GM23338 (cell line): ENCODE measurements at regions not wholly inside any gene's neighbourhood (a gene's known extent, or its start where the extent isn't known, plus 50 kb on each side); places are given as distances from the start of the nearest gene placed in this dataset.
"Not testable (repeated sequence)": the region's sequence is repeated elsewhere in the genome, so short reads cannot be mapped to it uniquely, and the experiment has no call there.

Experiments used
- ATAC-seq: fragments of 200-7000 bp; cut with Tn5 transposase; 3 replicates; pipeline ENCODE4 v1.9.1; 2020
- DNase-seq: peaks from one replicate; pipeline ENCODE4 v3.0.0-alpha.2; 2015; ENCODE audit warnings: low spot score
- H2AFZ ChIP-seq: fragments of 200-600 bp; sonication (generic); 2 replicates; pipeline ENCODE4 v1.8.0; 2016; ENCODE audit warnings: antibody characterized with exemption, mild to moderate bottlenecking, moderate library complexity
- H3F3A ChIP-seq: fragments of 200-600 bp; sonication (generic); replicated peaks from 2 replicates; pipeline ENCODE4 v1.8.0; 2017; ENCODE audit warnings: antibody characterized with exemption, mixed run types, low read depth
- H3K27ac ChIP-seq: fragments of 200-600 bp; sonication (generic); 2 replicates; pipeline ENCODE4 v1.6.1; 2016; ENCODE audit warnings: low read depth
- H3K27me3 ChIP-seq: fragments of 200-600 bp; sonication (generic); 2 replicates; pipeline ENCODE4 v1.8.0; 2016; ENCODE audit warnings: mild to moderate bottlenecking, mixed run types, moderate library complexity; ENCODE audit not compliant: insufficient read depth
- H3K36me3 ChIP-seq: fragments of 200-600 bp; sonication (generic); 2 replicates; pipeline ENCODE4 v1.8.0; 2016; ENCODE audit warnings: mild to moderate bottlenecking; ENCODE audit not compliant: insufficient read depth
- H3K4me1 ChIP-seq: fragments of 200-600 bp; sonication (generic); 2 replicates; pipeline ENCODE4 v1.8.0; 2016; ENCODE audit warnings: mild to moderate bottlenecking, moderate library complexity; ENCODE audit not compliant: insufficient read depth
- H3K4me2 ChIP-seq: fragments of 200-600 bp; sonication (generic); 2 replicates; pipeline ENCODE4 v1.7.1; 2017; ENCODE audit warnings: mixed run types
- H3K4me3 ChIP-seq: fragments of 200-600 bp; sonication (generic); 2 replicates; pipeline ENCODE4 v1.6.1; 2016; ENCODE audit warnings: mixed run types
- H3K79me2 ChIP-seq: fragments of 200-600 bp; sonication (generic); replicated peaks from 2 replicates; pipeline ENCODE4 v1.8.0; 2017; ENCODE audit warnings: mild to moderate bottlenecking; ENCODE audit not compliant: insufficient read depth
- H3K9me2 ChIP-seq: fragments of 200-600 bp; sonication (generic); 2 replicates; pipeline ENCODE4 v1.8.0; 2017; ENCODE audit not compliant: insufficient read depth
- H4K20me1 ChIP-seq: fragments of 200-600 bp; sonication (generic); replicated peaks from 2 replicates; pipeline ENCODE4 v1.8.0; 2017; ENCODE audit warnings: mild to moderate bottlenecking; ENCODE audit not compliant: insufficient read depth
- H3K27ac Mint-ChIP-seq: 2 replicates; pipeline ENCODE4 v1.8.0; 2020; ENCODE audit warnings: inconsistent platforms, mild to moderate bottlenecking, moderate library complexity, mixed read lengths
- H3K27me3 Mint-ChIP-seq: 3 replicates; pipeline ENCODE4 v1.8.0; 2022; ENCODE audit warnings: low read depth, mild to moderate bottlenecking, moderate library complexity, mixed read lengths, inconsistent platforms; ENCODE audit not compliant: insufficient read depth, poor library complexity
- H3K36me3 Mint-ChIP-seq: 3 replicates; pipeline ENCODE4 v1.8.0; 2021; ENCODE audit warnings: low read depth, mild to moderate bottlenecking, inconsistent platforms, moderate library complexity, mixed read lengths
- H3K4me1 Mint-ChIP-seq: 3 replicates; pipeline ENCODE4 v1.8.0; 2020; ENCODE audit warnings: mild to moderate bottlenecking, inconsistent platforms, mixed read lengths
- H3K4me3 Mint-ChIP-seq: 3 replicates; pipeline ENCODE4 v1.8.0; 2021; ENCODE audit warnings: moderate library complexity, mild to moderate bottlenecking, inconsistent platforms, mixed read lengths
- H3K9me3 Mint-ChIP-seq: 3 replicates; pipeline ENCODE4 v1.8.0; 2020; ENCODE audit warnings: moderate library complexity, mild to moderate bottlenecking, inconsistent platforms, mixed read lengths
- CREB1 ChIP-seq: fragments of 250-450 bp; sonication (Bioruptor Pico); IDR thresholded peaks from 2 replicates; pipeline ENCODE4 v1.5.0; 2020; ENCODE audit warnings: low read depth, mild to moderate bottlenecking, moderate library complexity
- CTCF ChIP-seq, 2 experiments: fragments of 200-600 bp in 1 of 2; sonication (generic) in 1 of 2; conservative IDR thresholded peaks; 2 replicates each; pipeline versions ENCODE4 v1.5.1 to v1.6.1; 2016 to 2017; ENCODE audit warnings: antibody characterized with exemption in 2 of 2, low read depth in 2 of 2, mild to moderate bottlenecking in 2 of 2, moderate library complexity in 1 of 2
- EZH2phosphoT487 ChIP-seq: fragments of 200-600 bp; sonication (generic); IDR thresholded peaks from one replicate; pipeline ENCODE4 v1.8.1; 2018; ENCODE audit warnings: antibody characterized with exemption; ENCODE audit not compliant: unreplicated experiment
- POLR2AphosphoS5 ChIP-seq: IDR thresholded peaks from 2 replicates; pipeline ENCODE4 v1.6.1; 2016; ENCODE audit warnings: antibody characterized with exemption, low read depth
- ZNF114 ChIP-seq: fragments of 250-450 bp; sonication (Bioruptor Pico); IDR thresholded peaks from 2 replicates; pipeline ENCODE4 v1.5.0; 2020; ENCODE audit warnings: mild to moderate bottlenecking, moderate library complexity
- ZNF462 ChIP-seq: fragments of 250-450 bp; sonication (Bioruptor Pico); IDR thresholded peaks from 2 replicates; pipeline ENCODE4 v1.5.0; 2020; ENCODE audit warnings: mild to moderate bottlenecking, moderate library complexity

GRCh38 chr9:102428305-102428704 is 566.8 kb upstream of the CYLC2 start:
- Mint-ChIP-seq H3K36me3 (peaks cover 6% of the 10 kb centered on the region; the same call in 1 of the 3 replicates), H3K27ac (no peak overlapping the region), H3K4me1 (no peaks in the 10 kb centered on the region), H3K27me3 (no peaks in the 10 kb centered on the region), H3K9me3 (peaks cover 67% of the 10 kb centered on the region), H3K4me3 (no peak overlapping the region)
- no peak overlapping the region for H2AFZ ChIP-seq
- no peak overlapping the region for H3K4me3 ChIP-seq
- TF ChIP-seq ZNF114 (no peak), CTCF (conservative IDR thresholded peaks at IDR 0.05; ENCODE audit: low read depth in 2 of 2) (no peak), EZH2phosphoT487 (no peak), CREB1 (CRISPR knock-in tag) (no peak), POLR2AphosphoS5 (no peak), ZNF462 (no peak)
- H3K27ac ChIP-seq: no peak overlapping the region
- H3K4me2 ChIP-seq: no peak overlapping the region
- H3K4me1 ChIP-seq: no peaks in the 10 kb centered on the region
- ATAC-seq (no peak), DNase-seq (no peak)
- no peaks in the 10 kb centered on the region for H3F3A ChIP-seq
- H3K27me3 ChIP-seq: no peaks in the 10 kb centered on the region
- H4K20me1 ChIP-seq: no peaks in the 10 kb centered on the region
- H3K36me3 ChIP-seq: no peaks in the 10 kb centered on the region; the same call in 1 of the 2 replicates
- H3K9me2 ChIP-seq: no peaks in the 10 kb centered on the region
- H3K79me2 ChIP-seq: no peaks in the 10 kb centered on the region

- H3K9me3 Mint-ChIP-seq: peaks cover 94% of the 10 kb centered on the region
- not testable (repeated sequence) for DNase-seq, H3K4me1 ChIP-seq, H3K9me2 ChIP-seq, H3K27ac Mint-ChIP-seq, H3K4me3 Mint-ChIP-seq, H3K4me3 ChIP-seq, H2AFZ ChIP-seq, H3K4me1 Mint-ChIP-seq, H3K79me2 ChIP-seq, H3F3A ChIP-seq, H3K27me3 Mint-ChIP-seq, H3K36me3 ChIP-seq, H4K20me1 ChIP-seq, H3K27me3 ChIP-seq, H3K4me2 ChIP-seq, H3K27ac ChIP-seq, ATAC-seq
- peaks cover 21% of the 10 kb centered on the region for H3K36me3 Mint-ChIP-seq
These were observed 578.9 kb upstream of the CYLC2 start for GRCh38 chr9:102416251-102416650.
